ENCODE measurements at regions not wholly inside any gene's neighbourhood (a gene's known extent, or its start where the extent isn't known, plus 50 kb on each side); places are given as distances from the start of the nearest gene placed in this dataset.

- DNase-seq, result no peak
Observed at GRCh38 chr9:23326597-23326996, 499.4 kb downstream of the ELAVL2 start.

GRCh38 chr9:23341346-23341745 lies 484.7 kb downstream of the ELAVL2 start:
- no peak for DNase-seq

DNA sequence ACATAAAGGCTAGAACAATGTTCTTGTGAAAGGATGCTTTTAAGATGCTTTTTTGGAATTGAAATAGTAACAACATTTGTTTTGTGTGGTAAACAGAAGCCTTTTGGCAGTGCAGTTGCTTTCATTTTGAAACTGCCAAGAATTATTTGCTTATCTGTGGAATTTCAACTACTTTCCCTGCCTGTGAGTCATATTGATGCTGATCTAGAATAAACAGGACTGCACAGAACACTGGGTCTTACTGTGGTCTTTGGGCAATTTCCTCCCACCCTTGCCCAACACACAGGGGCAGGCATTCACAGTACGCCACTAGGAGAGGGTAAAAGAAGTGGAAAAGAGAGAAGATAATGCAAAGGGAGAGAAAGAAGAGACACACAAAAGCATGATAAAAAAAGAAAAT lies 483.7 kb downstream of the ELAVL2 start:
- DNase-seq, result no peak

GRCh38 chr9:23343226-23343625 lies 482.8 kb downstream of the ELAVL2 start:
- no peak for DNase-seq

- DNase-seq, result no peak
Observed at GRCh38 chr9:23361096-23361495, 464.9 kb downstream of the ELAVL2 start.

- no peak for DNase-seq
Observed at GRCh38 chr9:23372703-23373102, 453.3 kb downstream of the ELAVL2 start.

- no peak for DNase-seq
Observed at GRCh38 chr9:23375511-23375910, 450.5 kb downstream of the ELAVL2 start.

DNA sequence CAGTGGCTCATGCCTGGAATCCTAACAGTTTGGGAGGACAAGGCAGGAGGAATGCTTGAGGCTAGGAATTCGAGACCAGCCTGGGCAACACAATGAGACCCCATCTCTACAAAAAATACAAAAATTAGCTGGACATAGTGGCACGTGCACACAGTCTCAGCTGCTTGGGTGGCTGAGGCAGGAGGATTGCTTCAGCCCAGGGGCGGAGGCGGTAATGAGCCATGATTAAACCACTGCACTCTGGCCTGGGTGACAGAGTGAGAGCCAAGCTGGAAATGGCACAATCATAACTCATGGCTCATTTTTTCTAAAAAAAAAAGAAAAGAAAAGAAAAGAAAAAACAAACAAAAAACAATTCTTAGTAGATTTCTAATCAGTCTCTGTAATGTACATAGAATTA lies 446.2 kb downstream of the ELAVL2 start:
- DNase-seq, result no peak

DNA sequence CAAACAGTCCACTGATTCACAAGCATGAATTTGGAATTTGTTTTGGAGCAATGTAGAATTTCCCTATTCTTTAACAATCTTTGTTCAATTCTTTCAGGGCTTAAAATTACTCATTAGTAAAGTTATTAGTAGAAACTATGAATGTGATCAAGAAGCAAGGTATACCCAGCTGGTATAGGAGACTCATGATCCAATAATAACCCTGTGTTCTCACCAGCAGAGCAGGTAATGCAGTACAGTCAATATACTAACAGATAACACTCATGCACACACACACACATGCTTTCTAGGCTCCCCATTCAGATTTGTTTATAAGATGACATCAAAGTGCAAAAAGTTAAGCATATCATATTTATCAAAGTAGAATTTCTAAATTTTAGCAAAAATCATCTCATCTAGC lies 445.2 kb downstream of the ELAVL2 start:
- no peak for DNase-seq

DNA sequence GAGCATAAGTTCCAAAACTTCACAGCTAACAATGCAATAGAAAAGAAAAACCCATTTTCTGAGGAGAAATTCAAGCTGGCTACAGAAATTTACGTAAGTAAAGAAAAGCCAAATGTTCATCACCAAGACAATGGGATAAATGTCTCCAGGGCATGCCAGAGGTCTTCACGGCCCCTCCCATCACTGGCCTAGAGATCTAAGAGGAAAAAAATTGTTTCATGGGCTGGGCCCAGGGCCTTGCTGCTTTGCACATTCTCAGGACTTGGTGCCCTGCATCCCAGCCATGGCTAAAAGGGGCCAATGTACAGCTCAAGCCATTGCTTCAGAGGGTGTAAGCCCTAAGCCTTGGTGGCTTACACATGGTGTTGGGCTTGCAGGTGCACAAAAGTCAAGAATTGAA lies 443.6 kb downstream of the ELAVL2 start:
- no peak for DNase-seq

- DNase-seq, result no peak
Observed at GRCh38 chr9:23394189-23394588, 431.9 kb downstream of the ELAVL2 start.

DNA sequence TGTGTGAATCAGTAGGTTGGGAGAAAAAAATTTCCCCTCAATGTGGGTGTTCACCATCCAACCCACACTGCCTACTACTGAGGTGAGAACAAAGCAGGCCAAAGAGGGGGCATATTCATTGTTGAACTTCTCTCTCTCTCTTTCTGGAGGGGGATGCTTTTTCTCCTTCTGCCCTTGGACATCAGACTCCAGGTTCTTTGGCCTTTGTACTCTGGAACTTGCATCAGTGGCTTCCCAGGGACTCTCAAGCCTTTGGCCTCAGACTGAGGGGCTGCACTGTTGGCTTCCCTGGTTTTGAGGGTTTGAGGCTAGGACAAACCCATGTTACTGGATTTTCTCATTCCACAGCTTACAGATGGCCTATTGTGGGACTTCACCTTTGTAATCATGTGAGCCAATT lies 417.2 kb downstream of the ELAVL2 start:
- DNase-seq, result no peak

GRCh38 chr9:23412046-23412445 lies 414.0 kb downstream of the ELAVL2 start:
- no peak for DNase-seq

DNA sequence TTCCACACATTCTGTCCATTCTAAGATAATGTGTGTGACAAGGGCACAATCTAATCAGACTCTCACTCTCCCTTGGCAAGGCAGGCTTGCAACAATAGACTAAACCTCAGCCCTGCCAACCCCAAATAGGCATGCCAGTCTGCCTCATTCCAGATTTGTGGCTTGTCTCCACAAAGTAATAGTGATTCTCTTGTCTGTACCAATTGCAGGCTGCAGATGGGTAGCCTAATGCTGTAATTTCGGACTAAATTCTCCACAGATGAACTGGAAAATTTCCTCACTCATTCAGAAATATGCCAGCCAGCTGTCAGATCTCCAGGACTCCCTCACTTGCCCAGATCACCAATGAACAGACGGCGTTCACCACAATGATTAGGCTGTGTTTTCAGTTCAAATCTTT lies 413.6 kb downstream of the ELAVL2 start:
- DNase-seq, result no peak

DNA sequence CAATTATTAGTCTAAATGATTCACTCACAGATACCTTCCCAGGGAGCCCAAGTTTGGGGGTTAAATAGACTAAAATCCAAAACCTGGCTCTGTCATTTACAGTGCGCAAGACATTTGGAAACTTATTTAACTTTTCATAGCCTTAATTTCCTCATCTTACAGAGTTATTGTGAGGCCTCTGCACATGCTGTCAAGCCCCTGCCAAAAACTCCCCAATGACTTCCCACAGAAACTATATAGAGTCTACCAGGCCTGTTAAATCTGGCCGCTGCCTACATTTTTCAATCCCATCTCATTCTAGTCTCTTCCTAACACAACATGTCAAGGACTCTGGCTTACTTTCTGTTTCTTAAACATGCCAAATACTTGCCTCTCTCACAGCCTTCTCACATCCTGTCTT lies 412.5 kb downstream of the ELAVL2 start:
- DNase-seq, result no peak

- no peak for DNase-seq
Observed at GRCh38 chr9:23423999-23424398, 402.0 kb downstream of the ELAVL2 start.

DNA sequence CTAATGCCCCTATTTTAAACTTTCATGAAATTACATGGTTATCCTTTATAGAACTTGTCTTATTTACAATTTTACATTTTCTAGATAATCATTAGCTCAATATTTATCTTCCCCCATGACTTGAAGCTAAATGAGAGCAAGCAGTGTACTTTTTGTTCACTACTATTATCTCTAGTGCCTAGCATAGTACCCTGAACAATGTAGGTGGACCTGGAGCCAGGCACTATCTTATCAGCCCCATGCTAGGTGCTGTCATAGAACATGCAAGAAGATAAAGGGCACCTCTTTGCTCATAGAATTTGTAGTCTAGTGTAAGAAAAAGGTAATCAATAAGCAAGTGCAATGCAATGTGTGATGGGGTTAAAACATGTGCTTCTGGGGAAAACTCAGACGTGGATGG lies 399.9 kb downstream of the ELAVL2 start:
- no peak for DNase-seq

GRCh38 chr9:23431459-23431858 lies 394.6 kb downstream of the ELAVL2 start:
- no peak for DNase-seq

DNA sequence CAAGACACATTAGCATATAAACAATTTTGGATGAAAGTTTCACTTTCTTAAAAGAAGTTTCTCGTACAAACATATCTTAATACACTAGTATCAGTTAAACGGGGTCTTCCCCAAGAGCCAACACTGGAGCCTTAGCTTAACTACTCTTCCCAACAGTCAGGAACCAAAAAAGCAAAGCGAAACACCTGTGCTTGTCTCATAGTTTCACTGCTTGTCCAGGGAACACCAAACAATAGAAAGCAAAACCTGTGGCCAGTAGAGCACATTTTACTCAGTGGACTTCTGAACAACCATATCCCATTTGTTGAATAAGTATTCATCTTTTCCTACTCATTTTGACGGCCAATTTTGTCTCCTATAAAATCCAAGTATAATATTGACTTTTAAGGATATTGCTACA lies 391.4 kb downstream of the ELAVL2 start:
- no peak for DNase-seq

- no peak for DNase-seq
Observed at GRCh38 chr9:23438299-23438907, 387.6 kb downstream of the ELAVL2 start.

GRCh38 chr9:23441275-23441674 lies 384.8 kb downstream of the ELAVL2 start:
- DNase-seq, result no peak

DNA sequence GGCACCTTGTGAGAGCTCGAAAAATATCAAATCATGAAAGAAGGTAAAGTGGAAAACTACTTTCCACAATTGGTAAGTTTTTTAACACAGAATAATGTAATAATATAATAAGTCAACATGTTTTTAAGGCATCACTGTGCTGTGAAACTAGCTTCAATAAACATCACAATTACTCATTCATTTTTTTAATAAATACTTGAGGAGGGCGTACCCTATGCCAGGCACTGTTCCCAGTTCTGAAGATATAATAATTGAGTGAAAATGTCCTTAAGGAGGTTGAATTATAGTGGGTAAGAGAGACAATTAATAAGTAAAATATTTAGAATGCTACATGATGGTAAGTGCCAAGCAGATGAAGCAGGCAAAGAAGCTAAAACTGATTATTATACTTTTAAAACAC lies 381.4 kb downstream of the ELAVL2 start:
- no peak for DNase-seq

GRCh38 chr9:23447166-23447565 lies 378.9 kb downstream of the ELAVL2 start:
- DNase-seq, result no peak

GRCh38 chr9:23447944-23448343 lies 378.1 kb downstream of the ELAVL2 start:
- DNase-seq, result no peak

DNA sequence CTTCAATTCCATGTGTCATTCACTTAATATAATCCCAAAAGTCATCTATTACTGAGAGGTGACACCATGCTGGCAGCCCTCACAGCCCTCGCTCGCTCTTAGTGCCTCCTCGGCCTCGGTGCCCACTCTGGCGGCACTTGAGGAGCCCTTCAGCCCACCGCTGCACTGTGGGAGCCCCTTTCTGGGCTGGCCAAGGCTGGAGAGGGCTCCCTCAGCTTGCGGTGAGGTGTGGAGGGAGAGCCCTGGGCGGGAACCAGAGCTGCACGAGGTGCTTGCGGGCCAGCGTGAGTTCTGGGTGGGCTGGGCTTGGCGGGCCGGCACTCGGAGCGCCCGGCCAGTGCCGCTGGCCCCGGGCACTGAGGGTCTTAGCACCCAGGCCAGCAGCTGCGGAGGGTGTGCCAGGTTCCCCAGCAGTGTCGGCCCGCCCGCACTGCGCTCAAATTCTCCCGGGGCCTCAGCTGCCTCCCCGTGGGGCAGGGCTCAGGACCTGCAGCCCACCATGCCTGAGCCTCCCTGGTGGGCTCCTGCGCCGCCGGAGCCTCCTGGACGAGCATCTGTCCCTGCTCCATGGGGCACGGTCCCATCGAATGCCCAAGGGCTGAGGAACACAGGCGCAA lies 374.1 kb downstream of the ELAVL2 start:
- no peak for DNase-seq

Measured in DMS79 treated with DMSO at 0.1 percent for 48 hours (cell line).